ENCODE measurements at regions not wholly inside any gene's neighbourhood (a gene's known extent, or its start where the extent isn't known, plus 50 kb on each side); places are given as distances from the start of the nearest gene placed in this dataset.

GRCh38 chr11:27904358-27905055, 203.4 kb downstream of the KIF18A start:
- TF ChIP-seq CTCF (IDR thresholded peaks at IDR 0.05; ENCODE audit: insufficient read depth, low read depth, low read length) (no peak), EZH2 (IDR thresholded peaks at IDR 0.05; ENCODE audit: insufficient read depth, low read length) (no peak)

All from astrocyte (in vitro differentiated cells and primary cell).